Neural progenitor cell (in vitro differentiated cells): ENCODE measurements at regions not wholly inside any gene's neighbourhood (a gene's known extent, or its start where the extent isn't known, plus 50 kb on each side); places are given as distances from the start of the nearest gene placed in this dataset.

Experiments
- DNase-seq: peaks from one replicate; pipeline ENCODE4 v3.0.0-alpha.2; 2016; ENCODE audit warnings: low spot score
- H2AFZ ChIP-seq: fragments of 200-600 bp; sonication (generic); replicated peaks from 2 replicates; pipeline ENCODE4 v1.6.1; 2016; ENCODE audit warnings: antibody characterized with exemption
- H3F3A ChIP-seq: fragments of 200-600 bp; sonication (generic); 2 replicates; pipeline ENCODE4 v1.6.1; 2016; ENCODE audit warnings: antibody characterized with exemption, low read depth
- H3K27ac ChIP-seq: fragments of 200-600 bp; sonication (generic); 2 replicates; pipeline ENCODE4 v1.5.1; 2016; ENCODE audit warnings: mild to moderate bottlenecking
- H3K27me3 ChIP-seq: fragments of 200-600 bp; sonication (generic); 2 replicates; pipeline ENCODE4 v1.6.1; 2016; ENCODE audit warnings: mild to moderate bottlenecking, moderate library complexity
- H3K36me3 ChIP-seq: fragments of 200-600 bp; sonication (generic); 2 replicates; pipeline ENCODE4 v1.5.1; 2016
- H3K4me1 ChIP-seq: fragments of 200-600 bp; sonication (generic); 2 replicates; pipeline ENCODE4 v1.6.1; 2016; ENCODE audit warnings: mixed run types
- H3K4me2 ChIP-seq: fragments of 200-600 bp; sonication (generic); 2 replicates; pipeline ENCODE4 v1.6.1; 2016
- H3K4me3 ChIP-seq: fragments of 200-600 bp; sonication (generic); 2 replicates; pipeline ENCODE4 v1.5.1; 2016
- H3K79me2 ChIP-seq: fragments of 200-600 bp; sonication (generic); 2 replicates; pipeline ENCODE4 v1.6.1; 2016; ENCODE audit warnings: low read depth
- H3K9ac ChIP-seq: fragments of 200-600 bp; sonication (generic); 2 replicates; pipeline ENCODE4 v1.6.1; 2016
- H3K9me3 ChIP-seq: fragments of 200-600 bp; sonication (generic); 2 replicates; pipeline ENCODE4 v1.5.1; 2016; ENCODE audit warnings: low read depth
- H4K20me1 ChIP-seq: fragments of 200-600 bp; sonication (generic); 2 replicates; pipeline ENCODE4 v1.6.1; 2016; ENCODE audit warnings: low read depth
- H3K27ac Mint-ChIP-seq: 3 replicates; pipeline ENCODE4 v1.8.0; 2021; ENCODE audit warnings: mixed read lengths
- H3K27me3 Mint-ChIP-seq: 2 replicates; pipeline ENCODE4 v1.8.0; 2022; ENCODE audit warnings: low read depth, mild to moderate bottlenecking, inconsistent platforms, moderate library complexity, mixed read lengths; ENCODE audit not compliant: insufficient read depth
- H3K36me3 Mint-ChIP-seq: 3 replicates; pipeline ENCODE4 v1.8.0; 2021; ENCODE audit warnings: mixed read lengths
- H3K4me1 Mint-ChIP-seq: 3 replicates; pipeline ENCODE4 v1.8.0; 2021; ENCODE audit warnings: mixed read lengths
- H3K4me3 Mint-ChIP-seq: 3 replicates; pipeline ENCODE4 v1.8.0; 2021; ENCODE audit warnings: mild to moderate bottlenecking, moderate library complexity, mixed read lengths
- H3K9me3 Mint-ChIP-seq: 3 replicates; pipeline ENCODE4 v1.8.0; 2020; ENCODE audit warnings: mixed read lengths
- CTCF ChIP-seq: fragments of 200-600 bp; sonication (generic); IDR thresholded peaks from 2 replicates; pipeline ENCODE4 v1.5.1; 2017; ENCODE audit warnings: antibody characterized with exemption, mild to moderate bottlenecking
- EZH2 ChIP-seq: fragments of 200-600 bp; sonication (generic); IDR thresholded peaks from 2 replicates; pipeline ENCODE4 v1.6.1; 2017; ENCODE audit warnings: antibody characterized with exemption, mild to moderate bottlenecking, moderate library complexity
- EZH2phosphoT487 ChIP-seq: fragments of 200-600 bp; sonication (generic); IDR thresholded peaks from 2 replicates; pipeline ENCODE4 v1.6.1; 2017; ENCODE audit warnings: antibody characterized with exemption

GRCh38 chr4:125719987-125720386 is 405.2 kb downstream of the FAT4 start:
- Mint-ChIP-seq H3K4me1 (peaks cover 4% of the 10 kb centered on the region), H3K4me3 (no peak overlapping the region), H3K9me3 (peaks cover 11% of the 10 kb centered on the region), H3K27me3 (no peaks in the 10 kb centered on the region), H3K27ac (no peak overlapping the region), H3K36me3 (peaks cover 3% of the 10 kb centered on the region)
- TF ChIP-seq EZH2: no peak
- TF ChIP-seq CTCF: no peak
- Histone ChIP-seq H3K27ac (no peak overlapping the region), H3K9ac (no peak overlapping the region), H3K4me2 (no peak overlapping the region), H3K36me3 (no peaks in the 10 kb centered on the region), H3F3A (no peaks in the 10 kb centered on the region), H3K4me1 (peaks cover 2% of the 10 kb centered on the region), H3K9me3 (no peaks in the 10 kb centered on the region), H3K79me2 (no peaks in the 10 kb centered on the region), H3K4me3 (no peak overlapping the region), H4K20me1 (no peaks in the 10 kb centered on the region), H3K27me3 (no peaks in the 10 kb centered on the region), H2AFZ (no peak overlapping the region)
- no peak for DNase-seq

- no peak overlapping the region for H3K4me3 Mint-ChIP-seq
These were observed 407.3 kb downstream of the FAT4 start for GRCh38 chr4:125722009-125722408.

GRCh38 chr4:125725957-125726525 is 411.3 kb downstream of the FAT4 start:
- H3K4me1 Mint-ChIP-seq: peaks cover 28% of the 10 kb centered on the region

More at GRCh38 chr4:125722009-125722408, 407.3 kb downstream of the FAT4 start:
- Mint-ChIP-seq H3K36me3 (peaks cover 3% of the 10 kb centered on the region), H3K27ac (no peak overlapping the region), H3K4me1 (no peaks in the 10 kb centered on the region), H3K27me3 (no peaks in the 10 kb centered on the region), H3K9me3 (peaks cover 10% of the 10 kb centered on the region)
- no peaks in the 10 kb centered on the region for H4K20me1 ChIP-seq
- TF ChIP-seq EZH2phosphoT487 (no peak), CTCF (no peak), EZH2 (no peak)
- no peaks in the 10 kb centered on the region for H3K79me2 ChIP-seq
- no peaks in the 10 kb centered on the region for H3K36me3 ChIP-seq
- H3K27ac ChIP-seq: no peak overlapping the region
- no peaks in the 10 kb centered on the region for H3K27me3 ChIP-seq
- H3K4me3 ChIP-seq: no peak overlapping the region
- no peak overlapping the region for H3K4me2 ChIP-seq
- no peak overlapping the region for H2AFZ ChIP-seq
- no peaks in the 10 kb centered on the region for H3F3A ChIP-seq
- no peak overlapping the region for H3K9ac ChIP-seq
- no peak for DNase-seq
- H3K9me3 ChIP-seq: no peaks in the 10 kb centered on the region
- H3K4me1 ChIP-seq: no peaks in the 10 kb centered on the region

More at GRCh38 chr4:125725957-125726525, 411.3 kb downstream of the FAT4 start:
- Histone ChIP-seq H3K9ac (no peak overlapping the region), H3K27ac (no peak overlapping the region), H3K4me3 (no peak overlapping the region), H3K36me3 (no peaks in the 10 kb centered on the region), H2AFZ (no peak overlapping the region), H3K79me2 (no peaks in the 10 kb centered on the region), H3K27me3 (no peaks in the 10 kb centered on the region), H4K20me1 (no peaks in the 10 kb centered on the region), H3K4me1 (peaks cover 9% of the 10 kb centered on the region), H3K4me2 (no peak overlapping the region), H3F3A (no peaks in the 10 kb centered on the region), H3K9me3 (no peaks in the 10 kb centered on the region)
- Mint-ChIP-seq H3K36me3 (no peaks in the 10 kb centered on the region), H3K9me3 (peaks cover 6% of the 10 kb centered on the region), H3K27ac (no peak overlapping the region), H3K27me3 (no peaks in the 10 kb centered on the region), H3K4me3 (no peak overlapping the region)
- no peak for DNase-seq
- TF ChIP-seq EZH2phosphoT487 (no peak), CTCF (no peak), EZH2 (no peak)
